ENCODE measurements at regions not wholly inside any gene's neighbourhood (a gene's known extent, or its start where the extent isn't known, plus 50 kb on each side); places are given as distances from the start of the nearest gene placed in this dataset.

- DNase-seq (ENCODE audit: insufficient read length, low spot score) (no peak), FAIRE-seq (no peak)
Measured at GRCh38 chr18:67301592-67301991, 214.9 kb downstream of the DSEL start.

DNA sequence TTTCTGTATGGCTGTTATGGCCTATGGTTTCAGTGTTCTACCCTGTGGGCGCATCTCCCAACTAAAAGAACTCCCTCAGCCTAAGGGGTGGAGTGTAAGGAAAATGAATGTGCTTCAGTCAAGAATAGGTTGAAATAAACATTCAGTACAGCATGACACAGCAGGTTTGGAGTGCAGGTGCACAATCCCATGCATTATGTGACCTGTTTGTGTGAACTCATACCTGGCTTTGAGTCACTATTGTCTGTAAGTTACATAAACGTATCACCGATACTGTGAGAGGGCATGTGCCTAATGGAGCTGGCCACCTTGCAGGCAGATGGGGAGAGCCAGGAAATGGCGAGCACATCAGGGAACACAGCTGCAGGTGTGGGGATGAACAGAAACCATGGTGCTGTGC, 216.0 kb downstream of the DSEL start:
- FAIRE-seq (no peak), DNase-seq (ENCODE audit: insufficient read length, low spot score) (no peak)

DNA sequence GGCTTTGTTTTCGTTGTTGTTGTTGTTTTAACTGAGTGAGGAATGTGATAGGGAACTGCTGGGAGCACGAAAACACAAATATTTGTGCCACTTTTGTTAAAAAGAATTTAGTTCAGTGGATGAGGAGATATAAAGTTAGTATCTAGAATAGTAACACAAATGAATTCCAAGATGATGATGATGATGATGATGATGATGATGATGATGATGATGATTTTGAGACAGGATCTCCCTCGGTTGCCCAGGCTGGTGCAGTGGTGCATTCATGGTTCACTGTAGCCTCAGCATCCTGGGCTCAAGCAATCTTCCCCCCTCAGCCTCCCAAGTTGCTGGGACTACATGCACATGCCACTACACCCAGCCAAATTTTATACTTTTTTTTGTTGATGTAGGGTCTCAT, 223.7 kb downstream of the DSEL start:
- DNase-seq (ENCODE audit: insufficient read length, low spot score) (no peak), FAIRE-seq (no peak)

DNA sequence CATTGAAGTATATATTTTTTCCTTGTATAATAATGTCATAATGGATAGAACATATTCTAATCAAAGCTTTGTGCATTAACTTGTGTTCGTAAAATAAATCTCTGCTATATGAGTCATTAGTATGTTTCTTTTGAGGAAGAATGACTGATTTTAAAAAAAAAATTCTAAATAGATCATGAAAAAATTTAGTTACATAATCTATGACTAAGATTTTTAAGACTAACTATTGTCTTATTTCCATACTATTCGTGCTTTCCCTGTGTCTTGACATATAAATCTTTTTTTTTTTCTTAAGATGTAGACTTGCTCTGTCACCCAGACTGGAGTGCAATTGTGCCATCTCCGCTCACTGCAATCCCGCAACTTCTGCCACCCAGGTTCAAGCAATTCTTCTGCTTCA, 226.1 kb downstream of the DSEL start:
- DNase-seq (ENCODE audit: insufficient read length, low spot score) (no peak), FAIRE-seq (no peak)

GRCh38 chr18:67285583-67285982, 230.9 kb downstream of the DSEL start:
- DNase-seq (ENCODE audit: insufficient read length, low spot score) (no peak), FAIRE-seq (no peak)

- no peak for FAIRE-seq
- DNase-seq (ENCODE audit: insufficient read length, low spot score): no peak
Measured at GRCh38 chr18:67282796-67283195, 233.7 kb downstream of the DSEL start.

DNA sequence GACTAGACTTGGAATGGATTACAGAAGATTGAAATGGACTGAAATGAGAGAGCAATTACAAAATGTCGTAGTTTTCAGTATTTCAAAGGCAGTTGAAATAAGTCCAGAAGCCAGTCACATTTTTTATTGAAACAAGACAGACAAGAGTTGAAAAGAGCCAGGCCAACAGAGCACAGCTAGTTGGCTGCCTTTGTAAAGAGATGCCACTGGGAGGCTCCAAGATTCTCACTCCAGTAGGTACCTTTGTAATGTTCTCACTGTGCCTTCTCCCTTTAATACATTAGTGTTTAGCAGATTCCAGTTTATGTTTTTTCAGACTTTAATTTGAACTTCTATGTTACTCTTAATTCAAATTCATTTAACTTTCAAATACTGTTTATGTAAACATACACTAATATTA, 234.8 kb downstream of the DSEL start:
- FAIRE-seq (no peak), DNase-seq (ENCODE audit: insufficient read length, low spot score) (no peak)

DNA sequence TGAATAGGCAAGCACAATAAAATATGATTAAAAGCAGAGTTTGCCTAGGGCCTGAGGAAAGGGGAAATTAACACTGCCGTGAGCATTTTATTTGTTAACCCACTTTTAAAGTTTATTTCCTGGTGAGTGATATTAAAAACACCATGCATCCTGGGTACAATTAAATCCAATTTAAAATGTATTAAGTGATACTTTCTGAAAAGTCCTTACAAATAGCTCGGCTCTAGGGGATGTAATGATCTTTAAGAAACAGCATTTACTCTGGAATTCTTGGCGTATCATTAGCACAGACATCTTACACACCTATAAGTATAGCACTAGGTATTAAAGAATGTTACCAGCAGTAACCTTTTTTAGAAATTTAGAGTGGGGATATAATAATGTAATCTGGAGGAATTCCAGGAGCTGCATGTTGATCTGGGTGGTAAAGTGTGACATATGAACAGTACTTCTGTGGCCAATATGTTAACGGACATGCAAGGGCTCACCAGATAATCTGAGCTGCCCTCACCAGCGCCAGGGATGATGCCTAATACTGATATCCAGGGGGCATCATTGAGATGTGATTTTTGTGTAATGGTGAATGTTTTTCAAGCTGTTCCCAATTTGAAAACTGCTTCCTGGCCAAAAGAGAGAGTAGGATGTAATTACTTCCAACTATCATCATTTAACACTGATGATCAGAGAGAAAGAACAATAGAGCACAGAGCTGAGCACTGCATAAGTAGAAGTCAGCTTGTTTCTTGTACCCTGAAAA, 235.9 kb downstream of the DSEL start:
- DNase-seq (ENCODE audit: insufficient read length, low spot score) (no peak), FAIRE-seq (no peak)

- FAIRE-seq (no peak), DNase-seq (ENCODE audit: insufficient read length, low spot score) (no peak)
Measured at GRCh38 chr18:67279988-67280387, 236.5 kb downstream of the DSEL start.

DNA sequence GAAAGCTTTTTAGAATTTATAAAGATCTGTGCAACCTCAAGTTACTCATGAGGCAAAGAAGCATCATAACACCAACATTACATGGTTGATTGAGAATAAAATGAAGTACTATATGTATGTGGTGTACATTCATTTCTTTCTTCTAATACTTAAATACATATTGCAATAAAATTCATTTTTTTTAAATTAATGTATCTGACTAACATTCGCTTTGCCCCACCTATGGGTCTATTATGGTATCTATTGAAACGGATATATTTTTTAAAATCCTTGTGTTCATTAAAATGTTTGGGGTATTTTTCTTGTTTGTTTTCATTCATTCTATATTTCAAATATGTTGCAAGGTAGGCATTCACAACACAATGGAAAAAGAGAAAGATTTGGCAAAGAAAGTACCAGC, 237.5 kb downstream of the DSEL start:
- FAIRE-seq: no peak
- DNase-seq (ENCODE audit: insufficient read length, low spot score): no peak

DNA sequence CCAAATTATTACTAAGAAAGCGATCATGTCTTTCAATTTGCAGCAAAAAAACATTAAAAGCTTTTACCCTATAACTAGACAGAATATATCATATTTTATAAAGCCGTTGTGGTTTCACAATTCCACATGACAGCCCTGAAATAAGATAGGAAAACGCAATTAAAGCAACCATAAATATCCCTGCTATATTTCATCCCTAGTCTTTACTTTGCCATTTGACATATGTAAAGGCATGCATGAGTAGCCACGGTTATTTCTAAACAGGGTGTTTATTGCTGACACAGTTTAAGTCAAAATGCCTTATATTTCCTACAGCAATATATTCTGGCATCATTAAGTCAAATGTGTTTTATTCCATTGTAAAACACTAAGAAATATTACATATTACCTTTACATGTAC, 239.9 kb downstream of the DSEL start:
- FAIRE-seq (no peak), DNase-seq (ENCODE audit: insufficient read length, low spot score) (no peak)

DNA sequence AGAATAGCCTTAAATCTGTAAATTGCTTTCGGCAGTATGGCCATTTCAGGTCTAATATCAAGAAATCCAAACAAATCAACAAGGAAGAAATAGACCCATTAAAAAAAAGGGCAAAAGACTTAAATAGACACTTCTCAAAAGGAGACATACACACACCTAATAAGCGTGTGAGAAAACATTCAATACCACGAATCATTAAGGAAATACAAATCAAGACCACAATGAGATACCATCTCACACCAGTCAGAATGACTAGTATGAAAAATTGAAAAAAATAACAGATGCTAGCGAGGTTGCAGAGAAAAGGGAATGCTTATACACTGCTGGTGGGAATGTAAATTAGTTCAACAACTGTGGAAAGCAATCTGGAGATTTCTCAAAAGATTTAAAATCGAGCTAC, 243.2 kb downstream of the DSEL start:
- no peak for DNase-seq (ENCODE audit: insufficient read length, low spot score)
- no peak for FAIRE-seq

DNA sequence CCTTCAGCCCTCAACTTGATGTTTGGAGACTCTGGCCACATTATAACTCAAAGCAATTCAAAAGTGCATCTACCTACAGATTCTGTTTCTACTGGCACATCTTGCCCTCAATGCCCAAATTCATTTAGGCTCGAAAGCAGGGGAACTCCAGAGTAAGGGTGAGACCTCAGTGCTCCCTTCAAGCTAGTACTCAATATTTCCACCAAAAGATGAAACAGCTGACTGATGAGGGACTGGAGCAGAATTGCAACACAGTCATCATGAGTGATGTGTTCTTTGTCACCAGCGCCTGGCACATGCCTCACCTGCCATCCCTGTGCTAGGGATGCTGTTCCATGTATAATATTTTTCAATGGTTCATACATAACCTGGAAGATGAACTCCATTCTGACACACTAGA, 247.3 kb downstream of the DSEL start:
- no peak for FAIRE-seq
- no peak for DNase-seq (ENCODE audit: insufficient read length, low spot score)

DNA sequence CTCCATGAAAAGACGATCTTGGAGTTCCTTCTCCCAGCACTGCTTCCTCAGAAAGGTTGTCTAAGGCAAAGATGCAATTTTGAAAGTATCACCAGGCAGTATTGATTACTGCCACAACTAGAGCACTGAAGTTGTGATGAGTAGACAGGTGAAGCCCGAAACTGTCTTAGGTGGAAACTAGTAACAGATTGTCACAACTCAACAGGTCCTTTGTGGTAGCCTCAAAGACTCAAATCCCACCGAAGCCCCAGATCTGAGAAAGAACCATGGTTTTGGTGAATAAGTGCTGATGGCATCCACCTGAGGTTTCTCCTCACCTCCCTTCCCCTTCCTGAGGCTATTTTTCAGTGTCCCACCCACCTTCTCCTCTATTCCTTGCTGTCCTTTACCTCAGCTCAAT, 248.0 kb downstream of the DSEL start:
- no peak for FAIRE-seq
- DNase-seq (ENCODE audit: insufficient read length, low spot score): no peak

GRCh38 chr18:67266246-67267237, 250.0 kb downstream of the DSEL start:
- DNase-seq (ENCODE audit: insufficient read length, low spot score): no peak
- no peak for FAIRE-seq

DNA sequence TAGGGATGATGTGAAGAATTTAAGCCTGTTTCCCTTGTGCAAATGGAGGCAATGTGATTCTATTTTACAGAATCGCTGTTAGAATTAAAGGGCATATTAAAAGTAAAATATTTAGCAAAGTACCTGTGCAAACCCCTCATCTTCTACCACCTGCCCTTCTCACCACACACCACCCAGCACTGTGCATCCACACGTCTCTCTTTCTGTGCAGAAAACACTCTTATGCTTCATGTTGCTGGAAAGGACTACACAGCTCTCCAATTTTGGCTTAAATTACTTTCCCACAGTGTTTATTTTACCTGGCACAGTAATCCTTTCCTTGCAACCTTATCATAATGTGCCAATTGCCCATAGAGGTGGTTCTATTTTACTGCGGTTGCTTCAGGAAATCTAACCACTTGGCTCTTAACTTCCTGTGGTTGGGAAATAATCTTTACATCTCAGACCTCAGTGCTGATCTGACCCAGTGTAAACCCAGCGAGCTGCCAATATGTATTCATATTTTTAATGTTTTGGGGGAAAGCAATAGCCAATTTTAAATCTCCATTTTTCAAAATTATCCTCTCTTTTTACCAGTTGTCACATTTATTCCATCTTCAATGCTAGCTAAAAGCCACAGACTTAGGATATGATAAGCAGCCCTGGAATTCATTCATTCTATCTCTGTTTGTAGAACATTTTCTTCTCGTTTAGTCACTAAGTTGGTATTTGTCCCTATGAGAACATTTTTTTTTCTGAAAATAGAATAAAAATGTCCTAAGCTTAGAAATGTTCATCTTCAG, 250.9 kb downstream of the DSEL start:
- DNase-seq (ENCODE audit: insufficient read length, low spot score) (no peak), FAIRE-seq (no peak)

- no peak for FAIRE-seq
Measured at GRCh38 chr18:67261931-67262552, 254.5 kb downstream of the DSEL start.

DNA sequence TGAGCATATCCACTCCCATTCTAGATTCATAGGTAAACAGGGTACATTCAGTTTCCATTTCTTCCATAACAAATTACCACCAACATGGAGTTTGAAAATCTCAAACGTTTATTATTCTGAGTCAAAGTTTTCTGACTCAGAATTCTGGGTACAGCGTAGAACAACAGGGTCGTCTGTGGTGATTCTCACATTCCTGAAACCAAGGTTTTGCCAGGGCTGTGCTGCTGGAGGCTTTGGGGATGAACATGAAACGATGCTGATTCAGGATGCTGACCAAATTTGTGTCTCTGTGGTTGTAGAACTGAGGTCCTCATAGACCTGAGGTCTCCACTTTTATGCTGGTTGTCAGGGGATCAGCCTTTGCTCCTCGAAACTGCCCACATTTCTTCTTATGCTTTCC, 255.7 kb downstream of the DSEL start:
- DNase-seq (ENCODE audit: insufficient read length, low spot score) (no peak), FAIRE-seq (no peak)

More at GRCh38 chr18:67261931-67262552, 254.5 kb downstream of the DSEL start:
- no peak for DNase-seq (ENCODE audit: insufficient read length, low spot score)

GRCh38 chr18:67250776-67251424, 265.6 kb downstream of the DSEL start:
- FAIRE-seq: no peak

More at GRCh38 chr18:67250776-67251424, 265.6 kb downstream of the DSEL start:
- DNase-seq (ENCODE audit: insufficient read length, low spot score): no peak
